ENCODE measurements at regions not wholly inside any gene's neighbourhood (a gene's known extent, or its start where the extent isn't known, plus 50 kb on each side); places are given as distances from the start of the nearest gene placed in this dataset.

DNA sequence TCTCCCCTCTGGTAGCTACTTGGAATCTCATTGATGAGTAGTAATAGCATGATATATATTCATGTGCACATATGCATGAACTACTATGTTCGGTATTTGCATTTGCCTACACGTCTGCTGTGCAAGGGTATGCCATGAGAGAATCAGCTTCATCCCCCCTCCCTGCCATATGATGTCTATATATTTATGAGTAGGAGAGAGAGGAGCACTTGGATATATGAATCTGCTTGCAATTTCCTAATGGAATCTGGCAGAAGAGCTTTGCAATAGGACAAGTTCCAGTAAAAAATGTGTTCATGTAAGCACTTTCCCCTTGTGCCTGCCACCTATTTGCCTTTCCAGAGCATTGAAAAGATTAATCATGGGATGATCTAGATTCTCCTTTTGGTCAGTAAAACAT, 76.2 kb upstream of the BACH2 start:
- DNase-seq (ENCODE audit: low read depth) = no peak
- no peak overlapping the region for H3K4me3 ChIP-seq (ENCODE audit: low read depth, low read length)
- no peak for TF ChIP-seq MYC (IDR thresholded peaks at IDR 0.05; ENCODE audit: low read depth, low read length)
- TF ChIP-seq, protein P1, sequence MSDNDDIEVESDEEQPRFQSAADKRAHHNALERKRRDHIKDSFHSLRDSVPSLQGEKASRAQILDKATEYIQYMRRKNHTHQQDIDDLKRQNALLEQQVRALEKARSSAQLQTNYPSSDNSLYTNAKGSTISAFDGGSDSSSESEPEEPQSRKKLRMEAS (IDR thresholded peaks at IDR 0.05; ENCODE audit: low read depth, low read length) = no peak
- TF ChIP-seq, protein P2, sequence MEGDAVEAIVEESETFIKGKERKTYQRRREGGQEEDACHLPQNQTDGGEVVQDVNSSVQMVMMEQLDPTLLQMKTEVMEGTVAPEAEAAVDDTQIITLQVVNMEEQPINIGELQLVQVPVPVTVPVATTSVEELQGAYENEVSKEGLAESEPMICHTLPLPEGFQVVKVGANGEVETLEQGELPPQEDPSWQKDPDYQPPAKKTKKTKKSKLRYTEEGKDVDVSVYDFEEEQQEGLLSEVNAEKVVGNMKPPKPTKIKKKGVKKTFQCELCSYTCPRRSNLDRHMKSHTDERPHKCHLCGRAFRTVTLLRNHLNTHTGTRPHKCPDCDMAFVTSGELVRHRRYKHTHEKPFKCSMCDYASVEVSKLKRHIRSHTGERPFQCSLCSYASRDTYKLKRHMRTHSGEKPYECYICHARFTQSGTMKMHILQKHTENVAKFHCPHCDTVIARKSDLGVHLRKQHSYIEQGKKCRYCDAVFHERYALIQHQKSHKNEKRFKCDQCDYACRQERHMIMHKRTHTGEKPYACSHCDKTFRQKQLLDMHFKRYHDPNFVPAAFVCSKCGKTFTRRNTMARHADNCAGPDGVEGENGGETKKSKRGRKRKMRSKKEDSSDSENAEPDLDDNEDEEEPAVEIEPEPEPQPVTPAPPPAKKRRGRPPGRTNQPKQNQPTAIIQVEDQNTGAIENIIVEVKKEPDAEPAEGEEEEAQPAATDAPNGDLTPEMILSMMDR (IDR thresholded peaks at IDR 0.05; ENCODE audit: low read depth, low read length) = no peak
- no peak for TF ChIP-seq POLR2A (IDR thresholded peaks at IDR 0.05; ENCODE audit: extremely low read depth, insufficient read length)

DNA sequence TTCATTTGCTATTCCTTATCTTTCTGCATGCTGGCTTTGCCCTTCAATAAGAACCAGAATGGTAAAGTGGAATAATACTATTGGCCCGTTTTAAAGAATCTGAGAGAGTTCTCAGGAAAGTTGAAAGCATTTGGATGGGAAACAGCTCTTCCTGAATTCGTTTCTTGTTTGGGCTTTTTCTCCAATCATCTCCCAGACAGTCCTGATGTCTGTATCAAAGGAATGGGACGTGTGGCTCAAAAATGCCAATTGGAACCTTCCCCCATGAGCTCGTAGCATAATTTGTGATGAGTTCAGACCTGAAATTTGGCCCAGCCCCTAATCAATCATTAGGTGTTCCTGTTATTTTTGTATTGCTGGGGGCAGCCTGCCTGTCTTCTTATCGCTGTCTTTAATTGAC, 75.8 kb upstream of the BACH2 start:
- TF ChIP-seq MYC (IDR thresholded peaks at IDR 0.05; ENCODE audit: low read depth, low read length) (no peak), POLR2A (IDR thresholded peaks at IDR 0.05; ENCODE audit: extremely low read depth, insufficient read length) (no peak)
- TF ChIP-seq, protein P1 (IDR thresholded peaks at IDR 0.05; ENCODE audit: low read depth, low read length) = no peak
- TF ChIP-seq, protein P2 (IDR thresholded peaks at IDR 0.05; ENCODE audit: low read depth, low read length) = no peak
- DNase-seq (ENCODE audit: low read depth) = no peak

DNA sequence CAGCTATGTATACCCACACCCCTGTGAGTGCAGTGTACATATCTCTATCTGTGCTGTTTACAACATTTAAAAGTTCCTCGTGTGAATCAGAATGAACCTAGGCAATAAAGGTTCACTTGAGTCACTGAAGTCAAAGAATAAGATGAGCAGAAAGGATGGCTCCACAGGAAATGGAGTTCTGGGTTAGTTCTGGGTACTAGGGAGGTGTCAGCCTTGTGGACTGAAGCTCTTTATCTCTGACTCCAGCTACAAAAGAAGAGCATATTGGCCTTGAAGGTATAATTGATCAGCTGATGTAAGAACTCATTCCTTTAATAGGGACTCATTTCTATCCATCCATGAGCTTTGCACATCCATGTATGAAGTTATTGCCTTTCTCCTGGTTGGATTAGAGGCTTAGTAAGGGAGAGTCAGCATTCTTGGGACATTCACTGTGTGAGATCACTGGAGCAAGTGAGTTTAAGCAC, 73.9 kb upstream of the BACH2 start:
- DNase-seq (ENCODE audit: low read depth) = no peak
- no peak overlapping the region for H3K4me3 ChIP-seq (ENCODE audit: low read depth, low read length)
- TF ChIP-seq POLR2A (IDR thresholded peaks at IDR 0.05; ENCODE audit: extremely low read depth, insufficient read length) = no peak
- TF ChIP-seq, protein P1 (IDR thresholded peaks at IDR 0.05; ENCODE audit: low read depth, low read length) = no peak
- TF ChIP-seq MYC (IDR thresholded peaks at IDR 0.05; ENCODE audit: low read depth, low read length) = no peak
- TF ChIP-seq, protein P2 (IDR thresholded peaks at IDR 0.05; ENCODE audit: low read depth, low read length) = no peak

More for the DNA sequence above, 75.8 kb upstream of the BACH2 start:
- no peak overlapping the region for H3K4me3 ChIP-seq (ENCODE audit: low read depth, low read length)

DNA sequence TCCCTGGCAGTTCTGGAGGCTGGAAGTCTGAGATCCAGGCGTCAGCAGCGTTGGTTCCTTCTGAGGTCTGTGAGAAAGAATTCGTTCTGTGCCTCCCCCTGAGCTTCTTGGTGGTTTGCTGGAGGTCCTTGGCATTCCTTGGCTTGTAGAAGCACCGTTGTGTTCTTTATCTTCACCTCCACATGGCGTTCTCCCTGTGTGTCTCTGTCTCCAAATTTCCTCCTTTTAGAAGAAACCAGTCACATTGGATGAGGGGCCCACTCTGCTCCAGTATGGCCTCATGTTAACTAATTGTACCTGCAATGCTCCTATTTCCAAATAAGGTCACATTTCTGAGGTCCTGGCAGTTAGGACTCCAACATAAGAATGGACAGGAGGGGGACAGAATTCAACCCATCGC, 73.0 kb upstream of the BACH2 start:
- no peak for DNase-seq (ENCODE audit: low read depth)
- TF ChIP-seq, protein P2 (IDR thresholded peaks at IDR 0.05; ENCODE audit: low read depth, low read length) = no peak
- TF ChIP-seq, protein P1 (IDR thresholded peaks at IDR 0.05; ENCODE audit: low read depth, low read length) = no peak
- TF ChIP-seq POLR2A (IDR thresholded peaks at IDR 0.05; ENCODE audit: extremely low read depth, insufficient read length) = no peak
- no peak overlapping the region for H3K4me3 ChIP-seq (ENCODE audit: low read depth, low read length)

DNA sequence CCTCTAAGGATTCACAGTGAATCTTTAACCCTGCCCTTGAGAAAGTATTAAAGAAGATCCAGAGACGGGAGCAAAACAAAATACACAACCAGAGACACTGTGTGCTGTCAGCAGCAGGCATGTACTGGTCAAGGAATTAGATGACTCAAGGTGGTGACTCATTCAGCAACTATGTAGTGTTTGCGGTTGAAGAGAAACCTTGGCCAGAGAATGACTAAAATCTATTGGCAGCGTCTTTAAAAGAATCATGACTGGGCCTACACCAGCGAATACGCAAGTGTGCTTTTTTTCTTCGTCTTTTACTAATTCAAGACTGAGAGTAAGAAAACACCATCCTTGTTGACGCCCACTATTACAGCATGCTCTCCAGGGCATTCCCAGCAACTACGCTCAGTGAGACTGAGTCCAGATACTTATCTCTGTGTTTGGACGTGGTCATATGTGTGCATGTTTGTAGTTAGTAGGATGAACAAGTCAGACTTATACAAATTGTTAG, 72.4 kb upstream of the BACH2 start:
- peak; percentile 93 for DNase-seq (ENCODE audit: low read depth)
- TF ChIP-seq MYC (IDR thresholded peaks at IDR 0.05; ENCODE audit: low read depth, low read length) (peak; percentile 46), POLR2A (IDR thresholded peaks at IDR 0.05; ENCODE audit: extremely low read depth, insufficient read length) (no peak)
- TF ChIP-seq, protein P2 (IDR thresholded peaks at IDR 0.05; ENCODE audit: low read depth, low read length) = no peak
- TF ChIP-seq, protein P1 (IDR thresholded peaks at IDR 0.05; ENCODE audit: low read depth, low read length) = peak; percentile 66; the same call in 1 of the 2 replicates
- no peak overlapping the region for H3K4me3 ChIP-seq (ENCODE audit: low read depth, low read length)
